ENCODE measurements at regions not wholly inside any gene's neighbourhood (a gene's known extent, or its start where the extent isn't known, plus 50 kb on each side); places are given as distances from the start of the nearest gene placed in this dataset.

- Histone ChIP-seq H3K23me2 (ENCODE audit: low read depth, low read length) (no peaks in the 10 kb centered on the region), H3K4me3 (ENCODE audit: extremely low read depth in 1 of 4, insufficient read depth in 2 of 4, low read depth in 3 of 4, low read length in 4 of 4) (no peak overlapping the region), H2BK15ac (ENCODE audit: low read length) (no peak overlapping the region), H3K36me3 (ENCODE audit: control insufficient read depth in 2 of 4, insufficient read depth in 4 of 4, low read length in 3 of 4) (no peaks in the 10 kb centered on the region), H3K27ac (ENCODE audit: low read depth, low read length) (no peak overlapping the region), H4K5ac (ENCODE audit: insufficient read length, low read depth, low read length) (no peak overlapping the region), H3K14ac (ENCODE audit: insufficient read length) (no peak overlapping the region), H2BK20ac (ENCODE audit: low read length) (no peak overlapping the region), H3K4ac (replicated peaks; ENCODE audit: insufficient read length, low read depth, low read length) (no peak overlapping the region), H4K91ac (replicated peaks; ENCODE audit: insufficient read length, low read length) (no peak overlapping the region), H3K79me2 (ENCODE audit: control insufficient read depth in 1 of 2, insufficient read depth in 2 of 2, low read length in 2 of 2) (no peaks in the 10 kb centered on the region), H3K56ac (replicated peaks; ENCODE audit: insufficient read length, low read depth, low read length) (no peak overlapping the region), H3K79me1 (ENCODE audit: low read depth, low read length) (no peaks in the 10 kb centered on the region), H3K9ac (replicated peaks in 1 of 4; ENCODE audit: extremely low read depth in 1 of 4, low read depth in 3 of 4, low read length in 3 of 4) (no peak overlapping the region), H4K8ac (ENCODE audit: extremely low read depth, insufficient read depth, low read length) (no peak overlapping the region), H3K23ac (ENCODE audit: insufficient read length) (no peak overlapping the region), H3K9me3 (ENCODE audit: insufficient read depth in 2 of 2, low read depth in 1 of 2, low read length in 1 of 2) (no peaks in the 10 kb centered on the region), H2BK120ac (replicated peaks; ENCODE audit: low read depth, low read length) (no peak overlapping the region), H3K4me1 (replicated peaks in 1 of 4; ENCODE audit: control insufficient read depth in 3 of 4, insufficient read depth in 4 of 4, low read length in 3 of 4) (no peaks in the 10 kb centered on the region), H2AK5ac (ENCODE audit: low read depth, low read length) (no peak overlapping the region), H3K27me3 (replicated peaks in 1 of 4; ENCODE audit: control insufficient read depth in 3 of 4, extremely low read depth in 1 of 4, insufficient read depth in 3 of 4, low read length in 3 of 4) (peaks cover 0 to 1% (median 0%) of the 10 kb centered on the region in 4 experiments; a peak in 2 of 7 replicates), H4K20me1 (replicated peaks in 1 of 2; ENCODE audit: control insufficient read depth in 1 of 2, insufficient read depth in 2 of 2, low read length in 2 of 2) (no peaks in the 10 kb centered on the region), H2AFZ (ENCODE audit: low read length) (no peak overlapping the region), H2BK5ac (ENCODE audit: low read depth, low read length) (no peak overlapping the region), H3K18ac (ENCODE audit: extremely low read depth, low read length) (no peak overlapping the region), H2BK12ac (ENCODE audit: low read depth, low read length) (no peak overlapping the region), H3K4me2 (ENCODE audit: insufficient read depth in 1 of 2, low read depth in 2 of 2, low read length in 2 of 2) (no peak overlapping the region)
- WGBS, 2 experiments (ENCODE audit: extremely low coverage in 1 of 2, insufficient coverage in 1 of 2, insufficient read length in 1 of 2, insufficient replicate concordance in 2 of 2, low coverage in 1 of 2, low lambda C conversion rate in 2 of 2, missing lambda C conversion rate in 1 of 2) = 90% methylated on average over 1 of the region's 1 CpG; no CpG with 5 or more reads in 1 of the 2 experiments
- no peak for DNase-seq (ENCODE audit: low read depth in 1 of 2, low spot score in 2 of 2)
- ChIA-PET POLR2A (ENCODE audit: partially characterized antibody) (no interaction called here), CTCF (ENCODE audit: partially characterized antibody) (no interaction called here)
- no peak for FAIRE-seq
- TF ChIP-seq, protein P1, sequence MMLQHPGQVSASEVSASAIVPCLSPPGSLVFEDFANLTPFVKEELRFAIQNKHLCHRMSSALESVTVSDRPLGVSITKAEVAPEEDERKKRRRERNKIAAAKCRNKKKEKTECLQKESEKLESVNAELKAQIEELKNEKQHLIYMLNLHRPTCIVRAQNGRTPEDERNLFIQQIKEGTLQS (IDR thresholded peaks at IDR 0.05; ENCODE audit: insufficient read depth, low read depth, low read length) = no peak
- TF ChIP-seq CTCF (IDR thresholded peaks at IDR 0.05; ENCODE audit: control extremely low read depth in 1 of 3, insufficient read depth in 1 of 3, low read depth in 1 of 3, low read length in 3 of 3) (no peak), SIN3A (conservative IDR thresholded peaks at IDR 0.05 in 1 of 2, IDR thresholded peaks at IDR 0.05 in 1 of 2; ENCODE audit: low read depth in 1 of 2, low read length in 2 of 2) (no peak), GTF2F1 (IDR thresholded peaks at IDR 0.05; ENCODE audit: borderline replicate concordance, low read depth, low read length) (no peak), TCF12 (IDR thresholded peaks at IDR 0.05; ENCODE audit: low read depth, low read length) (no peak), JUND (IDR thresholded peaks at IDR 0.05; ENCODE audit: low read length) (no peak), BACH1 (IDR thresholded peaks at IDR 0.05; ENCODE audit: low read length) (no peak), RAD21 (IDR thresholded peaks at IDR 0.05 in 1 of 2, conservative IDR thresholded peaks at IDR 0.05 in 1 of 2; ENCODE audit: low read depth in 2 of 2, low read length in 2 of 2) (no peak)
Measured at GRCh38 chr15:39161096-39161495, 419.8 kb upstream of the THBS1 start.
